ENCODE measurements at regions not wholly inside any gene's neighbourhood (a gene's known extent, or its start where the extent isn't known, plus 50 kb on each side); places are given as distances from the start of the nearest gene placed in this dataset.
A peak's percentile ranks its signal among the peaks of the same experiment; 100 is the strongest.

GRCh38 chr5:34480810-34481528 is 175.2 kb upstream of the RAI14 start:
- H3K36me3 ChIP-seq (ENCODE audit: low read depth): no peaks in the 10 kb centered on the region
- no peak for DNase-seq
- ATAC-seq: no peak
- no peak for TF ChIP-seq CTCF (IDR thresholded peaks at IDR 0.05)
- H3K4me1 ChIP-seq (ENCODE audit: low read depth): no peaks in the 10 kb centered on the region
- H3K4me3 ChIP-seq: no peak overlapping the region
- no peaks in the 10 kb centered on the region for H3K9me3 ChIP-seq
- intact Hi-C loops (cut with DNase I, micrococcal nuclease): no loop called here

GRCh38 chr5:34483442-34484033 is 172.6 kb upstream of the RAI14 start:
- TF ChIP-seq CTCF (IDR thresholded peaks at IDR 0.05): no peak
- Histone ChIP-seq H3K4me3 (no peak overlapping the region), H3K4me1 (ENCODE audit: low read depth) (no peaks in the 10 kb centered on the region), H3K9me3 (no peaks in the 10 kb centered on the region), H3K36me3 (ENCODE audit: low read depth) (no peaks in the 10 kb centered on the region)
- intact Hi-C loops (cut with DNase I, micrococcal nuclease): no loop called here
- ATAC-seq (no peak), DNase-seq (no peak)

GRCh38 chr5:34484216-34484920 is 171.8 kb upstream of the RAI14 start:
- H3K4me1 ChIP-seq (ENCODE audit: low read depth): no peaks in the 10 kb centered on the region

GRCh38 chr5:34485768-34486030 is 170.4 kb upstream of the RAI14 start:
- ATAC-seq: no peak
- H3K9me3 ChIP-seq: no peaks in the 10 kb centered on the region
- no peak for DNase-seq
- no peak overlapping the region for H3K4me3 ChIP-seq
- H3K4me1 ChIP-seq (ENCODE audit: low read depth): no peaks in the 10 kb centered on the region
- no peak for TF ChIP-seq CTCF (IDR thresholded peaks at IDR 0.05)
- no peaks in the 10 kb centered on the region for H3K36me3 ChIP-seq (ENCODE audit: low read depth)
- intact Hi-C loops (cut with DNase I, micrococcal nuclease): loop anchor here (1.0 to 5.0 kb wide), 2 partner anchors 412 to 413 kb away; no protein-coding TSS in a partner anchor

More at GRCh38 chr5:34484216-34484920, 171.8 kb upstream of the RAI14 start:
- intact Hi-C loops (cut with DNase I, micrococcal nuclease): no loop called here
- Histone ChIP-seq H3K9me3 (no peaks in the 10 kb centered on the region), H3K36me3 (ENCODE audit: low read depth) (no peaks in the 10 kb centered on the region), H3K4me3 (no peak overlapping the region)
- no peak for TF ChIP-seq CTCF (IDR thresholded peaks at IDR 0.05)
- no peak for ATAC-seq
- no peak for DNase-seq

GRCh38 chr5:34486160-34486848 is 169.8 kb upstream of the RAI14 start:
- intact Hi-C loops (cut with DNase I, micrococcal nuclease): loop anchor here (1.0 to 5.0 kb wide), 2 partner anchors 411 to 412 kb away; no protein-coding TSS in a partner anchor
- peak; percentile 52 for TF ChIP-seq CTCF (IDR thresholded peaks at IDR 0.05)
- Histone ChIP-seq H3K4me3 (no peak overlapping the region), H3K9me3 (no peaks in the 10 kb centered on the region), H3K36me3 (ENCODE audit: low read depth) (no peaks in the 10 kb centered on the region), H3K4me1 (ENCODE audit: low read depth) (no peaks in the 10 kb centered on the region)
- DNase-seq: peak in 2 of 3 donors; percentile 81 to 95
- ATAC-seq: peak; percentile 81

All from mucosa of descending colon (tissue), 3 donors.